ENCODE measurements at regions not wholly inside any gene's neighbourhood (a gene's known extent, or its start where the extent isn't known, plus 50 kb on each side); places are given as distances from the start of the nearest gene placed in this dataset.

DNA sequence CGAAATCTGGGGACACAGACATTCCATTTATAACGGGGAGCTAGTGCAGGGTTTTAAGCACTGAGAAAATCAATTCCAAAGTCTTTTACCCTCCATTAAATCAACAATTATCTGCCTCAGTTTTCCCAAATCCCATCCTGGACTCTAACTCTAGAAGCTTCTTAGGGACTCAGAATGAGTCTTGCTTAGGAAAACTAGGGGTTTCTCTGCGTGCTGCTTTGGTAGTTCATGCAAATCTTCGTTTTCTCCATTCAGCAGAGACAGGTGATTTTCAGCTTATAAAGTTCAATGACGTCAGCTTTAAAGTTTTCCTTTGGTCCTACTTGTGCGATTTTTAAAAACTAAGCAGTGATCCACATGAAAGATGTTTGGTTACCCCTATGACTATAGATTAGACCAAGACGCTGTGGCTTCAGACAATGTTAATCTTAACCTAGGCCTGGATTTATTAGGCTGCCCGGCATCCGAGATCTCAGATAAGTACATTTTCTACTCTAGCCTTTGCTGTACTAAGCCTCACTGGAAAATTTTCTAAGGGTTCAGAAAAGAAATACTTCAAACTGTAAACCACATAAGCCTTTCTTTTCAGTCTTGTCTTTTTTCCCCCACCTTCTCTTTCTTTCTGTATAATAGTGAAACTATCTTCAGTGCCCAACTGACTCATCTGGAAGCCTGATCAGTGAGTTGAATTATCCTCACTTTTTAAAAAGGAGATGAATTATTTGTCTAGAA, 121.4 kb upstream of the GATB start:
- TF ChIP-seq, protein P1, sequence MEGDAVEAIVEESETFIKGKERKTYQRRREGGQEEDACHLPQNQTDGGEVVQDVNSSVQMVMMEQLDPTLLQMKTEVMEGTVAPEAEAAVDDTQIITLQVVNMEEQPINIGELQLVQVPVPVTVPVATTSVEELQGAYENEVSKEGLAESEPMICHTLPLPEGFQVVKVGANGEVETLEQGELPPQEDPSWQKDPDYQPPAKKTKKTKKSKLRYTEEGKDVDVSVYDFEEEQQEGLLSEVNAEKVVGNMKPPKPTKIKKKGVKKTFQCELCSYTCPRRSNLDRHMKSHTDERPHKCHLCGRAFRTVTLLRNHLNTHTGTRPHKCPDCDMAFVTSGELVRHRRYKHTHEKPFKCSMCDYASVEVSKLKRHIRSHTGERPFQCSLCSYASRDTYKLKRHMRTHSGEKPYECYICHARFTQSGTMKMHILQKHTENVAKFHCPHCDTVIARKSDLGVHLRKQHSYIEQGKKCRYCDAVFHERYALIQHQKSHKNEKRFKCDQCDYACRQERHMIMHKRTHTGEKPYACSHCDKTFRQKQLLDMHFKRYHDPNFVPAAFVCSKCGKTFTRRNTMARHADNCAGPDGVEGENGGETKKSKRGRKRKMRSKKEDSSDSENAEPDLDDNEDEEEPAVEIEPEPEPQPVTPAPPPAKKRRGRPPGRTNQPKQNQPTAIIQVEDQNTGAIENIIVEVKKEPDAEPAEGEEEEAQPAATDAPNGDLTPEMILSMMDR (conservative IDR thresholded peaks at IDR 0.05; ENCODE audit: low read length) = no peak
- TF ChIP-seq EZH2phosphoT487 (IDR thresholded peaks at IDR 0.05; ENCODE audit: borderline replicate concordance) = no peak

Data from Loucy (cell line).